ENCODE measurements at regions not wholly inside any gene's neighbourhood (a gene's known extent, or its start where the extent isn't known, plus 50 kb on each side); places are given as distances from the start of the nearest gene placed in this dataset.

DNA sequence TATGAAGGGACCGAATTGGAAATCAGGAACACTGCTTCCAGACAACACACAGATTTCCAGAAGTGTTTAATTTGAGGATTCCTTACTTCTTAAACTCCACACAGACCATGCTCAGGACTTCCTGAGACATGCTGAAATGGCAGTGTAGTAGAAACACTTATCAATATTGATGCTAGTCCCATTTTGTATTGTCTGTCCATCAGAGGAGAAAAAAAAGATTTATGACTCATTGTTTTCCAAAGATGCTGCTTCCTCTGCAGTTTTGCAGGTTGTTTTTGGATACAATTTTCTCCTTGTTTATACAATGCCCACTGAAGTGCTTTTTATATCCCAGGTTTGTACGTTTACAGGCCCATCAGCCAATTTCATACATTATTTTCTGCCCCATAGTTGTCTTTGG is 68.3 kb upstream of the TANC2 start:
- in situ Hi-C loops (cut with MboI; ENCODE audit: low sequenced_read_pairs, unreplicated experiment), result no loop called here
- TF ChIP-seq, protein P1, sequence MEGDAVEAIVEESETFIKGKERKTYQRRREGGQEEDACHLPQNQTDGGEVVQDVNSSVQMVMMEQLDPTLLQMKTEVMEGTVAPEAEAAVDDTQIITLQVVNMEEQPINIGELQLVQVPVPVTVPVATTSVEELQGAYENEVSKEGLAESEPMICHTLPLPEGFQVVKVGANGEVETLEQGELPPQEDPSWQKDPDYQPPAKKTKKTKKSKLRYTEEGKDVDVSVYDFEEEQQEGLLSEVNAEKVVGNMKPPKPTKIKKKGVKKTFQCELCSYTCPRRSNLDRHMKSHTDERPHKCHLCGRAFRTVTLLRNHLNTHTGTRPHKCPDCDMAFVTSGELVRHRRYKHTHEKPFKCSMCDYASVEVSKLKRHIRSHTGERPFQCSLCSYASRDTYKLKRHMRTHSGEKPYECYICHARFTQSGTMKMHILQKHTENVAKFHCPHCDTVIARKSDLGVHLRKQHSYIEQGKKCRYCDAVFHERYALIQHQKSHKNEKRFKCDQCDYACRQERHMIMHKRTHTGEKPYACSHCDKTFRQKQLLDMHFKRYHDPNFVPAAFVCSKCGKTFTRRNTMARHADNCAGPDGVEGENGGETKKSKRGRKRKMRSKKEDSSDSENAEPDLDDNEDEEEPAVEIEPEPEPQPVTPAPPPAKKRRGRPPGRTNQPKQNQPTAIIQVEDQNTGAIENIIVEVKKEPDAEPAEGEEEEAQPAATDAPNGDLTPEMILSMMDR (IDR thresholded peaks at IDR 0.05; ENCODE audit: borderline replicate concordance, control extremely low read depth, extremely low read depth, insufficient read depth, missing control alignments), result no peak
- DNase-seq (ENCODE audit: low spot score), result no peak

DNA sequence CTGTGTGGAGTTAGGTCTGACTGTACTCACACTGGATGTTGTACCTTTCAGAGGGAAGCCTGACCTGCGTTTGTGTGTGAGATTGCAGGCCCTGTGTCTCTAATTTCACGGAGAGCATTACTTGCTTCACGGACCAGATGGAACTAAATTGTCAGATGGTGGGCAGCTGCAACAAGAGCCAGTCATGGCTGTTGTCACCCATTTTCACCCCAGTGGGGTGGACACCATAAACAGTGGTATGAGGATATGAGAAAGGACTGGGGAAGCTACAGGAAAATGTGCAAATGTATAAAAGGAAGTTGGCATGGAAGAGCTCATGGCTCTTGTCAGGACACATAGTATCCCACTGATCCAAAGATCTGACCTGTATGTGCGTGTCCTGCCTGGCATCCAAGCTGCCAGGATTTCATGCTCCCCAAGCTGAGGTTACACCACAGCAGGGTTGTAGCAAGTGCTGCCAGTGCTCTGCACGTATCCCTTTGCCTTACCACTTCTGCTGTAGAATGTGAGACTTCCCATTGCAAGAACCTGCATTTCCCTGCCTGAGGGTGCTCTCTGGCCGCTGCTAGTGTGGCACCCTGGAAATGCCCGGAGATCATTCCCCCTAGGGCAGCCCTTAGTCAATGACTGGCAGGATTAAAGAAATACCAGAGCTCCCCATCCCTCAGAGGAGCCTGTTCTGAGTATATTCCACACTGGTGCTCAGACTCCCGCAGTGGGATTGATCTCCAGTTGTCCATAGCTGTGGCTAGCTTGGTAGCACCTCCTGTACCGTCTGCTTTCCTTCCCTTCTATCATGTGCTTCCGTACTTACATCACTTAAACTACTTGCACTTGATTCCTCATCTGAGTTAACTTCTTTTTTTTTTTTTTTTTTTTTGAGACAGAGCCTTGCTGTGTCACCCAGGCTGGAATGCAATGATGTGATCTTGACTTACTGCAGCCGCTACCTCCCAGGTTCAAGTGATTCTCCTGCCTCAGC is 70.4 kb upstream of the TANC2 start:
- in situ Hi-C loops (cut with MboI; ENCODE audit: low sequenced_read_pairs, unreplicated experiment), result no loop called here
- no peak for DNase-seq (ENCODE audit: low spot score)
- TF ChIP-seq, protein P1 (IDR thresholded peaks at IDR 0.05; ENCODE audit: borderline replicate concordance, control extremely low read depth, extremely low read depth, insufficient read depth, missing control alignments), result no peak

DNA sequence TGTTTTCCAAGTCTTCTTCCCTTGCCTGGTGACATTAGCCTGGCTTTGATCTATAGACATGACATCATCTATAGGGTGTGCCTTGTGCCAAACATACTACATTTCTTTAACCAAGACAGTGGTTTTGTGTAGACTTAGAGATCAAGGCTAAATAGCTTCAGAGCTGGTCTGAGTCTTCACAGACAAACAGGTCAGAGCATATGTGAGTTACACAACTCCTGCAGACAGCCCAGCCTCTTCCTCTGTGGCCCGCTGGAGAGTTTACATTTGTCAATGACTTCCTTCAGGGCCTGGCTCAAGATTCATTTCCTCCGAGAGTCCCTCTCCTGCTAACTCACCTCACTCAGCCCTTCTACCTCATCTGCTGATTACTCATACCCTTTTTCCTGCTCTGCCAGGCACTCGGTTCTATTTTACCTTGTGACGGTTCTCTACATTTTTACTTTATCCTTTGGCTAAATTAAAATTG is 73.1 kb upstream of the TANC2 start:
- TF ChIP-seq, protein P1 (IDR thresholded peaks at IDR 0.05; ENCODE audit: borderline replicate concordance, control extremely low read depth, extremely low read depth, insufficient read depth, missing control alignments), result no peak
- in situ Hi-C loops (cut with MboI; ENCODE audit: low sequenced_read_pairs, unreplicated experiment), result no loop called here
- DNase-seq (ENCODE audit: low spot score), result no peak

DNA sequence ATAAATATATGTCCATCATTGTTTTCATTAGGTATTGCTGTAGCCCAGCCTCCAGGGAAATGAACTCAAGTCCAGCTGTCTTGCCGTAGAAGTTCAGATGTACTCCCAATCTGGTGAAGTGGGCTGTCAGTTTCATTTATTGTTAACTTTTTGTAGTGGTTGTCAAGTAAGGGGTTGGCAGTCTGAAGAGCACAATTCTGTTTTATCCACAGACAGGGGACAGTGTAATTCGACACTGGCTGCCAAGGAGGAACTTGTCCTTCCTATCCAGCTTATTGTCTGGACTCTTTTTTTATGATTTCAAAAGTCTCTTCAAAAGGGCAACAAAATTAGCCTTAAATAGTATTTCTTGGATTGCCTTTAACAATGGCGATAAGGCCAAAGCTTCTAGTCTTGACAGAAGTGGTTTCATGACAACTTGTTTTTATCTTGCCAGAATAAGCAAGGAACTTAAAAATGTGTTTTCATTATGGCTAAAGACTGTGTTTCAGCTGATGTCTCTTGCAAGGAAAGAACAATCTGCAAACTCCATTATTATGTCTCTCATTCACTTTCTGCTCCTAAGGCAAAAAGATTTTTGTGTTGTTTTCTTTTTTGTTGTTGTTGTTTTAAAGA is 73.9 kb upstream of the TANC2 start:
- in situ Hi-C loops (cut with MboI; ENCODE audit: low sequenced_read_pairs, unreplicated experiment), result no loop called here
- DNase-seq (ENCODE audit: low spot score), result no peak
- TF ChIP-seq, protein P1 (IDR thresholded peaks at IDR 0.05; ENCODE audit: borderline replicate concordance, control extremely low read depth, extremely low read depth, insufficient read depth, missing control alignments), result no peak

DNA sequence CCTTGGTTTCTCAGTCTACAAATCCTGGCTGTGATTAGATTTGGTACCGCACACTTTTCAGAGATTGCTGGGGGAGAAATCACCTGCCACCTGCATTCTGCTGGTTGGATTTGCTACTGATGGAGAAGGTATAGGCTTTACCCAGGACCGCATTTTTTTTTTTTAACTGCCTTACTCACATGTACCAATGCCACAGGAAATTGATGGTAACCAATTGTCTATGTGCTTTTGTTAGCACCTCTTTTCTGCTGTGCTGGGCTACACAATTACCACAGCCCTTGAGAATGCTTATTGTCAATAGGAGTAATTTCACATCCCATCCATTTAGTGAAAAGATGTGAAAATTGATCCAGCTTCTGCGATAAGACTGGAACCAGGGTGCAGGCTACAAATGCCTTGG is 74.4 kb upstream of the TANC2 start:
- in situ Hi-C loops (cut with MboI; ENCODE audit: low sequenced_read_pairs, unreplicated experiment), result no loop called here
- DNase-seq (ENCODE audit: low spot score), result no peak
- TF ChIP-seq, protein P1 (IDR thresholded peaks at IDR 0.05; ENCODE audit: borderline replicate concordance, control extremely low read depth, extremely low read depth, insufficient read depth, missing control alignments), result no peak

DNA sequence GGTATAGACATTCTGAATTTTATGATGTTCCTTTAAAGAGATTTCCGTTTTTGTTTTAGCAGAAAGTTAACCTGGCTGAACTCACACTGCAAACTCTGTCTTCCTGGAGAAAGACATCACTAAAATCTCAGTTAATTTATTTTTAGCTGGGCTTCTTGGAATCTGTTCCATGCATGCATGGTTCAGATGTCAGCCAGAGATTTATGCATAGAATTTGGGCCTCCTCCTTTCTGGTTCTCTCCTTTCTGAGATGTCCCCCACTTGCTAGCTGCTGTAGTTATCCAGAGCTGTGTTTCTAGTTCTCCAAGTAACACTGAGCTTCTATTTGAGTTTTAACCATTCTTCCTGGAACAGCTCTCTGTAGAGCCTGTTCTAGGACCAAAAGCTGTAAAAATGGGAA is 77.3 kb upstream of the TANC2 start:
- TF ChIP-seq, protein P1 (IDR thresholded peaks at IDR 0.05; ENCODE audit: borderline replicate concordance, control extremely low read depth, extremely low read depth, insufficient read depth, missing control alignments), result no peak
- in situ Hi-C loops (cut with MboI; ENCODE audit: low sequenced_read_pairs, unreplicated experiment), result no loop called here
- no peak for DNase-seq (ENCODE audit: low spot score)
